ENCODE measurements at regions not wholly inside any gene's neighbourhood (a gene's known extent, or its start where the extent isn't known, plus 50 kb on each side); places are given as distances from the start of the nearest gene placed in this dataset.

DNA sequence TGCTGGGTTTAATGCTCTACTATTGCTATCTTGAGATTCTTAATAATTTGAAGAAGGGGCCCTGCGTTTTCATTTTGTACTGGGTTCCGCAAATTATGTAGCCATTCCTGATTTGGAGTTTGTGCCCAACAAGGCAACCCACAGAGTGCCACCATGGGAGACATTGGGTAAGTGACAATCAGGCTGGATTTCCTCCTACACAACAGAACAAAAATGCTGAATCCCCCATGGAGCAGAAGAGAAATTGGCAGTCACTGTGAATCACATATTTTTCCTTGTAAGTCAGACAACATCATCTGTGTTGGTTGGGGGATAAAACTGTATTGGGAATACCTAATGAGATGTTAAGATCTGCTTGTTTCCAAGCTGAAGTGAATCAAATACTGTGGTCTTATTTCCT is 80.9 kb downstream of the CNGA2 start:
- Histone ChIP-seq H3K9ac (ENCODE audit: low read length) (no peak overlapping the region), H3K79me2 (replicated peaks; ENCODE audit: insufficient read depth, low read length) (no peaks in the 10 kb centered on the region), H3K9me3 (ENCODE audit: low read length) (no peaks in the 10 kb centered on the region), H3K27ac (ENCODE audit: low read length) (no peak overlapping the region), H2AFZ (ENCODE audit: low read depth, low read length) (no peak overlapping the region), H3K4me2 (ENCODE audit: low read length) (no peak overlapping the region), H4K20me1 (ENCODE audit: insufficient read depth) (no peaks in the 10 kb centered on the region), H3K27me3 (ENCODE audit: insufficient read depth, low read depth, low read length) (no peaks in the 10 kb centered on the region), H3K36me3 (ENCODE audit: insufficient read depth, low read length) (no peaks in the 10 kb centered on the region), H3F3A (ENCODE audit: insufficient read depth, low read length, poor library complexity, severe bottlenecking) (no peaks in the 10 kb centered on the region), H3K4me3 (ENCODE audit: low read length) (no peak overlapping the region), H3K9me2 (ENCODE audit: insufficient read depth, low read length) (no peaks in the 10 kb centered on the region)
- TF ChIP-seq, protein P1, sequence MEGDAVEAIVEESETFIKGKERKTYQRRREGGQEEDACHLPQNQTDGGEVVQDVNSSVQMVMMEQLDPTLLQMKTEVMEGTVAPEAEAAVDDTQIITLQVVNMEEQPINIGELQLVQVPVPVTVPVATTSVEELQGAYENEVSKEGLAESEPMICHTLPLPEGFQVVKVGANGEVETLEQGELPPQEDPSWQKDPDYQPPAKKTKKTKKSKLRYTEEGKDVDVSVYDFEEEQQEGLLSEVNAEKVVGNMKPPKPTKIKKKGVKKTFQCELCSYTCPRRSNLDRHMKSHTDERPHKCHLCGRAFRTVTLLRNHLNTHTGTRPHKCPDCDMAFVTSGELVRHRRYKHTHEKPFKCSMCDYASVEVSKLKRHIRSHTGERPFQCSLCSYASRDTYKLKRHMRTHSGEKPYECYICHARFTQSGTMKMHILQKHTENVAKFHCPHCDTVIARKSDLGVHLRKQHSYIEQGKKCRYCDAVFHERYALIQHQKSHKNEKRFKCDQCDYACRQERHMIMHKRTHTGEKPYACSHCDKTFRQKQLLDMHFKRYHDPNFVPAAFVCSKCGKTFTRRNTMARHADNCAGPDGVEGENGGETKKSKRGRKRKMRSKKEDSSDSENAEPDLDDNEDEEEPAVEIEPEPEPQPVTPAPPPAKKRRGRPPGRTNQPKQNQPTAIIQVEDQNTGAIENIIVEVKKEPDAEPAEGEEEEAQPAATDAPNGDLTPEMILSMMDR (IDR thresholded peaks at IDR 0.05; ENCODE audit: poor library complexity, severe bottlenecking), result no peak
- no peak for TF ChIP-seq MXI1 (conservative IDR thresholded peaks at IDR 0.05; ENCODE audit: poor library complexity, severe bottlenecking)

DNA sequence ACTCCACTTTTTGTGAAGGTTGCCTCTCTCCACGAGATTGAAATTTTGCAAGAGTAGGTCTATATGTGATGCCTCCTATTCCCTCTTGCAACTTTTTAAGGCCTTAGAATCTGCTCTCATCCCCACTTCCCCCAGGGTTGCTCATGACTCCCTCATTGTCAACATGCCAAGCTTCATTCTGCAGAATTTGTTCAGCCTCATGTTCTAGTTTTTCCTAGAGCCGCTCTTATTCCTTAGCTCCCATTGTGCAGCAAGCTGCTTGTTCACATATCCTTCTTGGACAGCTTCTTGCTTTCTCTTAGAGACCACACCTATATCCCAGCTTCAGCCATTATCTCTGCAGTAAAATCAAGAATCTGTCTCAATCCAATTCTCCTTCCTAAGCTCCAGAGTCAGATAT is 82.4 kb downstream of the CNGA2 start:
- Histone ChIP-seq H3K79me2 (replicated peaks; ENCODE audit: insufficient read depth, low read length) (no peaks in the 10 kb centered on the region), H3K4me3 (ENCODE audit: low read length) (no peak overlapping the region), H3K4me2 (ENCODE audit: low read length) (no peak overlapping the region), H3K36me3 (ENCODE audit: insufficient read depth, low read length) (no peaks in the 10 kb centered on the region), H3K9me3 (ENCODE audit: low read length) (no peaks in the 10 kb centered on the region), H3K9ac (ENCODE audit: low read length) (no peak overlapping the region), H3K27ac (ENCODE audit: low read length) (no peak overlapping the region), H3F3A (ENCODE audit: insufficient read depth, low read length, poor library complexity, severe bottlenecking) (no peaks in the 10 kb centered on the region), H2AFZ (ENCODE audit: low read depth, low read length) (no peak overlapping the region), H3K9me2 (ENCODE audit: insufficient read depth, low read length) (no peaks in the 10 kb centered on the region), H4K20me1 (ENCODE audit: insufficient read depth) (no peaks in the 10 kb centered on the region), H3K27me3 (ENCODE audit: insufficient read depth, low read depth, low read length) (no peaks in the 10 kb centered on the region)
- TF ChIP-seq MXI1 (conservative IDR thresholded peaks at IDR 0.05; ENCODE audit: poor library complexity, severe bottlenecking) (no peak), SMC3 (conservative IDR thresholded peaks at IDR 0.05; ENCODE audit: poor library complexity) (no peak), EP300 (conservative IDR thresholded peaks at IDR 0.05; ENCODE audit: poor library complexity, severe bottlenecking) (no peak), POLR2AphosphoS5 (IDR thresholded peaks at IDR 0.05) (no peak)
- TF ChIP-seq, protein P1 (IDR thresholded peaks at IDR 0.05; ENCODE audit: poor library complexity, severe bottlenecking), result no peak

DNA sequence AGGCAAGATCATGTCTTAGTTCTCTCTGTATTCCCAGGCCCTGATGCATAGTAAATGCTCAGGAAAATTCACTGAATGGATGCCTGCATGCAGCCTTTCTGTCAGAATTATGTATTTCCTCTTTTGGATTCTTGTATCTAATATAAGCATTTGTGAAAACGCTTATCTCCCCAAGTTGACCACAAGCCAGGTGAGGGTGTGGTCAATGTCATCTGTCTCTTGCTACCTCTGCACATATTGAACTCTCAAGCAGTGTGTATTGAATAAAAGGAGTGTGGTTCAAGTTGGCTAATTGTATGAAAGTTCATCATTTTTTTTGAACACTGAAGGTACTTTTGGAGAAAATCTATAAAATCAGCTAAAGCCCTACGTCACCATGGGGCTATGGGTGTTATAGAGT is 84.3 kb downstream of the CNGA2 start:
- H3K27ac ChIP-seq (ENCODE audit: low read length), result no peak overlapping the region
- no peak overlapping the region for H3K9ac ChIP-seq (ENCODE audit: low read length)
- H3K9me3 ChIP-seq (ENCODE audit: low read length), result no peaks in the 10 kb centered on the region
- H3K4me2 ChIP-seq (ENCODE audit: low read length), result no peak overlapping the region
- TF ChIP-seq TAF1 (IDR thresholded peaks at IDR 0.05; ENCODE audit: low read depth) (no peak), MXI1 (conservative IDR thresholded peaks at IDR 0.05; ENCODE audit: poor library complexity, severe bottlenecking) (no peak), SMC3 (conservative IDR thresholded peaks at IDR 0.05; ENCODE audit: poor library complexity) (no peak), EZH2 (IDR thresholded peaks at IDR 0.05; ENCODE audit: borderline replicate concordance, insufficient read depth, low read length, poor library complexity, severe bottlenecking) (no peak), EP300 (conservative IDR thresholded peaks at IDR 0.05; ENCODE audit: poor library complexity, severe bottlenecking) (no peak), POLR2AphosphoS5 (IDR thresholded peaks at IDR 0.05) (no peak), RAD21 (conservative IDR thresholded peaks at IDR 0.05) (no peak)
- TF ChIP-seq, protein P2, sequence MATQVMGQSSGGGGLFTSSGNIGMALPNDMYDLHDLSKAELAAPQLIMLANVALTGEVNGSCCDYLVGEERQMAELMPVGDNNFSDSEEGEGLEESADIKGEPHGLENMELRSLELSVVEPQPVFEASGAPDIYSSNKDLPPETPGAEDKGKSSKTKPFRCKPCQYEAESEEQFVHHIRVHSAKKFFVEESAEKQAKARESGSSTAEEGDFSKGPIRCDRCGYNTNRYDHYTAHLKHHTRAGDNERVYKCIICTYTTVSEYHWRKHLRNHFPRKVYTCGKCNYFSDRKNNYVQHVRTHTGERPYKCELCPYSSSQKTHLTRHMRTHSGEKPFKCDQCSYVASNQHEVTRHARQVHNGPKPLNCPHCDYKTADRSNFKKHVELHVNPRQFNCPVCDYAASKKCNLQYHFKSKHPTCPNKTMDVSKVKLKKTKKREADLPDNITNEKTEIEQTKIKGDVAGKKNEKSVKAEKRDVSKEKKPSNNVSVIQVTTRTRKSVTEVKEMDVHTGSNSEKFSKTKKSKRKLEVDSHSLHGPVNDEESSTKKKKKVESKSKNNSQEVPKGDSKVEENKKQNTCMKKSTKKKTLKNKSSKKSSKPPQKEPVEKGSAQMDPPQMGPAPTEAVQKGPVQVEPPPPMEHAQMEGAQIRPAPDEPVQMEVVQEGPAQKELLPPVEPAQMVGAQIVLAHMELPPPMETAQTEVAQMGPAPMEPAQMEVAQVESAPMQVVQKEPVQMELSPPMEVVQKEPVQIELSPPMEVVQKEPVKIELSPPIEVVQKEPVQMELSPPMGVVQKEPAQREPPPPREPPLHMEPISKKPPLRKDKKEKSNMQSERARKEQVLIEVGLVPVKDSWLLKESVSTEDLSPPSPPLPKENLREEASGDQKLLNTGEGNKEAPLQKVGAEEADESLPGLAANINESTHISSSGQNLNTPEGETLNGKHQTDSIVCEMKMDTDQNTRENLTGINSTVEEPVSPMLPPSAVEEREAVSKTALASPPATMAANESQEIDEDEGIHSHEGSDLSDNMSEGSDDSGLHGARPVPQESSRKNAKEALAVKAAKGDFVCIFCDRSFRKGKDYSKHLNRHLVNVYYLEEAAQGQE (IDR thresholded peaks at IDR 0.05; ENCODE audit: borderline replicate concordance), result no peak
- TF ChIP-seq, protein P1 (IDR thresholded peaks at IDR 0.05; ENCODE audit: poor library complexity, severe bottlenecking), result no peak
- H3K36me3 ChIP-seq (ENCODE audit: insufficient read depth, low read length), result no peaks in the 10 kb centered on the region
- no peaks in the 10 kb centered on the region for H3K27me3 ChIP-seq (ENCODE audit: insufficient read depth, low read depth, low read length)
- H3K79me2 ChIP-seq (replicated peaks; ENCODE audit: insufficient read depth, low read length), result no peaks in the 10 kb centered on the region
- no peak overlapping the region for H2AFZ ChIP-seq (ENCODE audit: low read depth, low read length)
- H3F3A ChIP-seq (ENCODE audit: insufficient read depth, low read length, poor library complexity, severe bottlenecking), result no peaks in the 10 kb centered on the region
- no peak overlapping the region for H3K4me3 ChIP-seq (ENCODE audit: low read length)
- H3K9me2 ChIP-seq (ENCODE audit: insufficient read depth, low read length), result no peaks in the 10 kb centered on the region
- no peaks in the 10 kb centered on the region for H4K20me1 ChIP-seq (ENCODE audit: insufficient read depth)
